Midbrain (tissue), 1 donor: ENCODE measurements at regions not wholly inside any gene's neighbourhood (a gene's known extent, or its start where the extent isn't known, plus 50 kb on each side); places are given as distances from the start of the nearest gene placed in this dataset.
A peak's percentile ranks its signal among the peaks of the same experiment; 100 is the strongest.
"Not testable (repeated sequence)": the region's sequence is repeated elsewhere in the genome, so short reads cannot be mapped to it uniquely, and the experiment has no call there.

Experiments
- DNase-seq: peaks from one replicate; lab custom pipeline; 2025; lab: John Stamatoyannopoulos, UW

GRCh38 chr9:2395814-2396612, 225.6 kb upstream of the VLDLR start:
- DNase-seq, result no peak

- no peak for DNase-seq
These were observed 224.8 kb upstream of the VLDLR start for GRCh38 chr9:2396622-2397285.

- DNase-seq, result not testable (repeated sequence)
These were observed 223.7 kb upstream of the VLDLR start for GRCh38 chr9:2397875-2398274.

GRCh38 chr9:2401746-2402145, 219.8 kb upstream of the VLDLR start:
- DNase-seq, result not testable (repeated sequence)

- DNase-seq, result no peak
These were observed 217.9 kb upstream of the VLDLR start for GRCh38 chr9:2403701-2404100.

GRCh38 chr9:2406252-2406651, 215.3 kb upstream of the VLDLR start:
- no peak for DNase-seq

- DNase-seq, result no peak
These were observed 214.1 kb upstream of the VLDLR start for GRCh38 chr9:2407450-2407849.

GRCh38 chr9:2411459-2412215, 209.9 kb upstream of the VLDLR start:
- peak; percentile 1 for DNase-seq

- DNase-seq, result no peak
These were observed 208.3 kb upstream of the VLDLR start for GRCh38 chr9:2413160-2413805.

- DNase-seq, result no peak
These were observed 207.1 kb upstream of the VLDLR start for GRCh38 chr9:2414465-2414864.

- DNase-seq, result no peak
These were observed 206.3 kb upstream of the VLDLR start for GRCh38 chr9:2415326-2415725.

- DNase-seq, result no peak
These were observed 203.9 kb upstream of the VLDLR start for GRCh38 chr9:2417730-2418129.

- peak; percentile 4 for DNase-seq
These were observed 203.0 kb upstream of the VLDLR start for GRCh38 chr9:2418619-2419018.

GRCh38 chr9:2419347-2419746, 202.2 kb upstream of the VLDLR start:
- no peak for DNase-seq

GRCh38 chr9:2420543-2420942, 201.0 kb upstream of the VLDLR start:
- peak; percentile 3 for DNase-seq

GRCh38 chr9:2424619-2425033, 197.0 kb upstream of the VLDLR start:
- no peak for DNase-seq

- no peak for DNase-seq
These were observed 195.9 kb upstream of the VLDLR start for GRCh38 chr9:2425676-2426075.

GRCh38 chr9:2427120-2427891, 194.3 kb upstream of the VLDLR start:
- DNase-seq, result no peak

GRCh38 chr9:2439957-2440356, 181.6 kb upstream of the VLDLR start:
- DNase-seq, result no peak

GRCh38 chr9:2443933-2444332, 177.7 kb upstream of the VLDLR start:
- not testable (repeated sequence) for DNase-seq

- DNase-seq, result no peak
These were observed 173.3 kb upstream of the VLDLR start for GRCh38 chr9:2448193-2448738.
